IMR-90 (cell line): ENCODE measurements at regions not wholly inside any gene's neighbourhood (a gene's known extent, or its start where the extent isn't known, plus 50 kb on each side); places are given as distances from the start of the nearest gene placed in this dataset.

Experiments used
- ATAC-seq: fragments of 200-7000 bp; cut with Tn5 transposase; 2 replicates; pipeline ENCODE4 v1.9.1; 2020; ENCODE audit warnings: low read depth, mild to moderate bottlenecking, moderate library complexity
- BruUV-seq: library from RNA; stranded (reverse); fragments of 400-500 nt; replicated peaks from 2 replicates; lab custom pipeline; 2021; lab: Mats Ljungman, UMichigan
- CTCF ChIA-PET: fragments of 300-600 bp; formaldehyde crosslinking; extraction: SDS; loops from one replicate; lab custom pipeline; 2021; ENCODE audit warnings: antibody characterized with exemption; lab: Yijun Ruan, JAX
- POLR2A ChIA-PET: fragments of 300-600 bp; sonication (Branson Sonifier 250); formaldehyde crosslinking; loops from one replicate; lab custom pipeline; 2022; ENCODE audit warnings: antibody characterized with exemption; ENCODE audit not compliant: unreplicated experiment; lab: Charles Lee
- DNase-seq: peaks from one replicate; pipeline ENCODE4 v3.0.0; 2013
- H2AFZ ChIP-seq: replicated peaks from 2 replicates; pipeline ENCODE3; 2013; ENCODE audit warnings: low read length, mild to moderate bottlenecking; ENCODE audit not compliant: poor library complexity
- H2AK5ac ChIP-seq: 2 replicates; pipeline ENCODE4 v1.6.1; 2013; ENCODE audit warnings: low read depth, low read length, inconsistent platforms
- H2AK9ac ChIP-seq: replicated peaks from 2 replicates; pipeline ENCODE3; 2013; ENCODE audit warnings: mild to moderate bottlenecking, low read depth, low read length, moderate library complexity; ENCODE audit not compliant: poor library complexity
- H2BK120ac ChIP-seq: 2 replicates; pipeline ENCODE4 v1.6.1; 2013; ENCODE audit warnings: low read depth, low read length, inconsistent platforms
- H2BK15ac ChIP-seq: 3 replicates; pipeline ENCODE4 v1.6.1; 2013; ENCODE audit warnings: low read depth, low read length, inconsistent platforms
- H2BK20ac ChIP-seq: 2 replicates; pipeline ENCODE4 v1.6.1; 2013; ENCODE audit warnings: low read depth, mild to moderate bottlenecking, inconsistent platforms, low read length, moderate library complexity
- H2BK5ac ChIP-seq: 2 replicates; pipeline ENCODE4 v1.6.1; 2013; ENCODE audit warnings: mild to moderate bottlenecking, low read depth, low read length, inconsistent platforms; ENCODE audit not compliant: poor library complexity, severe bottlenecking
- H3K14ac ChIP-seq: replicated peaks from 2 replicates; pipeline ENCODE4 v1.6.1; 2013; ENCODE audit warnings: low read depth, low read length, inconsistent platforms
- H3K18ac ChIP-seq: 2 replicates; pipeline ENCODE4 v1.6.1; 2013; ENCODE audit warnings: low read depth, low read length, control low read depth
- H3K23ac ChIP-seq: 2 replicates; pipeline ENCODE4 v1.6.1; 2013; ENCODE audit warnings: low read depth, low read length, inconsistent platforms
- H3K27ac ChIP-seq: 2 replicates; pipeline ENCODE4 v1.5.1; 2013; ENCODE audit warnings: mild to moderate bottlenecking, control low read depth, low read length; ENCODE audit not compliant: insufficient read depth
- H3K27me3 ChIP-seq: 2 replicates; pipeline ENCODE4 v1.6.1; 2013; ENCODE audit warnings: low read length; ENCODE audit not compliant: control insufficient read depth, insufficient read depth
- H3K36me3 ChIP-seq: 2 replicates; pipeline ENCODE4 v1.6.1; 2013; ENCODE audit warnings: low read length, mixed read lengths; ENCODE audit not compliant: control insufficient read depth, insufficient read depth
- H3K4ac ChIP-seq: 2 replicates; pipeline ENCODE4 v1.6.1; 2013; ENCODE audit warnings: low read depth, low read length, inconsistent platforms
- H3K4me1 ChIP-seq: 2 replicates; pipeline ENCODE4 v1.6.1; 2013; ENCODE audit warnings: low read length, mixed read lengths; ENCODE audit not compliant: control insufficient read depth, insufficient read depth
- H3K4me2 ChIP-seq: 2 replicates; pipeline ENCODE4 v1.6.1; 2013; ENCODE audit warnings: low read depth, mild to moderate bottlenecking, control low read depth, low read length, moderate library complexity
- H3K4me3 ChIP-seq: 2 replicates; pipeline ENCODE4 v1.5.1; 2013; ENCODE audit warnings: low read depth, mild to moderate bottlenecking, control low read depth, low read length, moderate library complexity; ENCODE audit not compliant: insufficient read depth
- H3K56ac ChIP-seq: 2 replicates; pipeline ENCODE4 v1.6.1; 2013; ENCODE audit warnings: low read length, inconsistent platforms; ENCODE audit not compliant: insufficient read depth; ENCODE audit errors: extremely low read depth
- H3K79me1 ChIP-seq, 2 experiments: 2 replicates each; pipeline ENCODE4 v1.6.1; 2013; ENCODE audit warnings: low read length in 2 of 2, inconsistent platforms in 1 of 2, low read depth in 1 of 2
- H3K9ac ChIP-seq: 2 replicates; pipeline ENCODE4 v1.6.1; 2013; ENCODE audit warnings: low read depth, low read length, control low read depth
- H3K9me1 ChIP-seq: 2 replicates; pipeline ENCODE4 v1.6.1; 2013; ENCODE audit warnings: low read length, inconsistent platforms; ENCODE audit not compliant: insufficient read depth
- H3K9me3 ChIP-seq: 2 replicates; pipeline ENCODE4 v1.6.1; 2013; ENCODE audit warnings: low read length; ENCODE audit not compliant: control insufficient read depth, insufficient read depth
- H4K20me1 ChIP-seq: 2 replicates; pipeline ENCODE4 v1.6.1; 2013; ENCODE audit warnings: low read length, inconsistent platforms; ENCODE audit not compliant: insufficient read depth
- H4K5ac ChIP-seq: 2 replicates; pipeline ENCODE4 v1.6.1; 2013; ENCODE audit warnings: mild to moderate bottlenecking, low read depth, low read length, control low read depth
- H4K8ac ChIP-seq, 2 experiments: 2 replicates each; pipeline ENCODE4 v1.6.1; 2013; ENCODE audit warnings: low read depth in 2 of 2, low read length in 2 of 2, control low read depth in 1 of 2, inconsistent platforms in 1 of 2
- H4K91ac ChIP-seq: 2 replicates; pipeline ENCODE4 v1.6.1; 2013; ENCODE audit warnings: low read depth, low read length, inconsistent platforms; ENCODE audit not compliant: insufficient read depth
- BHLHE40 ChIP-seq: fragments of 150-350 bp; IDR thresholded peaks from 2 replicates; pipeline ENCODE4 v1.6.1; 2016; ENCODE audit warnings: mild to moderate bottlenecking, low read depth, low read length
- CEBPB ChIP-seq: IDR thresholded peaks from 2 replicates; pipeline ENCODE4 v1.6.1; 2012; ENCODE audit warnings: low read depth, low read length, improper control_type of control experiment
- CHD1 ChIP-seq: IDR thresholded peaks from 2 replicates; pipeline ENCODE4 v1.6.1; 2012; ENCODE audit warnings: low read depth, low read length, improper control_type of control experiment
- FOS ChIP-seq: fragments of 150-350 bp; IDR thresholded peaks from 2 replicates; pipeline ENCODE4 v1.6.1; 2016; ENCODE audit warnings: low read depth, low read length
- MAFK ChIP-seq: IDR thresholded peaks from 2 replicates; pipeline ENCODE4 v1.6.1; 2012; ENCODE audit warnings: low read depth, low read length, improper control_type of control experiment
- MAZ ChIP-seq: IDR thresholded peaks from 2 replicates; pipeline ENCODE4 v1.6.1; 2012; ENCODE audit warnings: low read depth, mild to moderate bottlenecking, low read length, improper control_type of control experiment, moderate library complexity, borderline replicate concordance
- MXI1 ChIP-seq: IDR thresholded peaks from 2 replicates; pipeline ENCODE4 v1.6.1; 2012; ENCODE audit warnings: low read depth, mild to moderate bottlenecking, low read length, moderate library complexity, borderline replicate concordance
- NFE2L2 ChIP-seq: fragments of 150-350 bp; IDR thresholded peaks from 2 replicates; pipeline ENCODE4 v1.6.1; 2016; ENCODE audit warnings: low read depth, mild to moderate bottlenecking, low read length
- POLR2A ChIP-seq: IDR thresholded peaks from 2 replicates; pipeline ENCODE4 v1.6.1; 2012; ENCODE audit warnings: mild to moderate bottlenecking, low read depth, low read length
- RAD21 ChIP-seq: IDR thresholded peaks from 2 replicates; pipeline ENCODE4 v1.6.1; 2012; ENCODE audit warnings: low read length, improper control_type of control experiment
- RCOR1 ChIP-seq: IDR thresholded peaks from 2 replicates; pipeline ENCODE4 v1.6.1; 2012; ENCODE audit warnings: mild to moderate bottlenecking, low read length, improper control_type of control experiment; ENCODE audit not compliant: insufficient replicate concordance
- RFX5 ChIP-seq: IDR thresholded peaks from 2 replicates; pipeline ENCODE4 v1.8.0; 2012; ENCODE audit warnings: low read depth, mild to moderate bottlenecking, low read length, moderate library complexity
- SMC3 ChIP-seq: fragments of 150-350 bp; IDR thresholded peaks from 2 replicates; pipeline ENCODE4 v1.6.1; 2016; ENCODE audit warnings: low read depth, mild to moderate bottlenecking, antibody characterized with exemption, low read length, moderate library complexity
- WGBS, 2 experiments: methylation state at CpG; one replicate each; pipeline versions ENCODE4 v1.1.5 to v1.1.7; 2013; ENCODE audit warnings: missing lambda C conversion rate in 2 of 2; ENCODE audit not compliant: insufficient read length in 1 of 2; ENCODE audit errors: extremely low coverage in 2 of 2; 5-methylcytosine and 5-hydroxymethylcytosine counted together
- dilution Hi-C: fragments of 300-500 bp; cut with HindIII; formaldehyde crosslinking; loops from one replicate; pipeline ENCODE4 v1.14.3; 2018; ENCODE audit warnings: low sequenced_read_pairs; ENCODE audit not compliant: unreplicated experiment
- in situ Hi-C: fragments of 300-500 bp; cut with MboI; formaldehyde crosslinking; loops from 3 replicates; pipeline ENCODE4 v1.14.3; 2019; ENCODE audit warnings: low sequenced_read_pairs, inconsistent platforms, mixed read lengths
- intact Hi-C: fragments of 100-400 bp; cut with micrococcal nuclease; formaldehyde crosslinking; loops from 2 replicates; pipeline ENCODE4 v1.10.0; 2022
- TF ChIP-seq, protein P1 (sequence below): conservative IDR thresholded peaks from 2 replicates; pipeline ENCODE4 v1.5.1; 2012; ENCODE audit warnings: mild to moderate bottlenecking, low read depth, low read length, improper control_type of control experiment
- TF ChIP-seq, protein P2 (sequence below): fragments of 150-350 bp; IDR thresholded peaks from 2 replicates; pipeline ENCODE4 v1.6.1; 2017; ENCODE audit warnings: mild to moderate bottlenecking, antibody characterized with exemption, low read length, low read depth
- TF ChIP-seq, protein P3 (sequence below): fragments of 150-350 bp; IDR thresholded peaks from 2 replicates; pipeline ENCODE4 v1.6.1; 2016; ENCODE audit warnings: low read depth, mild to moderate bottlenecking, low read length, moderate library complexity, borderline replicate concordance

DNA sequence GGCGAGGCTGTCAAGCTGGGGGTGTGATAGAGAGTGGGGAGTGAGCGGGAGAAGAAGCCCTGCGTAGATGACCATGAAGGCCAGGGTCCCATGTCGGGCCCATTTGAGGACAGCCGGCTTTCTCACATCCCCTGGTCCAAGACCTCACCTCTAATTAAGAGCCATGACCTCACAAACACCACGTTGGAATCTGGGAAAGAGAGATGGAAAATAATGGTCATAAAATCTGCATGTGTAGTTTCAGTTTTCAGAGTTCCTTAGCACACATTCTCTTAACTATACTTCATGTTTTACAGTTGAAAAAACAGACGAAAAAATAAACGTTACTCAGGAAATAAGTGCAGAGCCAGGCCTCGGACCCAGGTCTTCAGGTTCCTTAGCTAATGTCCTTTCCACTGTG lies 244.8 kb upstream of the SIX2 start:
- H4K20me1 ChIP-seq: no peaks in the 10 kb centered on the region
- no peak overlapping the region for H4K8ac ChIP-seq
- peaks cover 16% of the 10 kb centered on the region for H3K4me1 ChIP-seq
- H2AK5ac ChIP-seq: 0 out of 2 replicates have a peak overlapping the region, but pooled peaks have one; percentile 4
- H3K18ac ChIP-seq: no peak overlapping the region
- H2AFZ ChIP-seq: no peak overlapping the region
- dilution Hi-C loops (no loop called here), intact Hi-C loops (no loop called here), in situ Hi-C loops (no loop called here)
- no peak overlapping the region for H4K5ac ChIP-seq
- no peak overlapping the region for H3K4ac ChIP-seq
- TF ChIP-seq, protein P1, sequence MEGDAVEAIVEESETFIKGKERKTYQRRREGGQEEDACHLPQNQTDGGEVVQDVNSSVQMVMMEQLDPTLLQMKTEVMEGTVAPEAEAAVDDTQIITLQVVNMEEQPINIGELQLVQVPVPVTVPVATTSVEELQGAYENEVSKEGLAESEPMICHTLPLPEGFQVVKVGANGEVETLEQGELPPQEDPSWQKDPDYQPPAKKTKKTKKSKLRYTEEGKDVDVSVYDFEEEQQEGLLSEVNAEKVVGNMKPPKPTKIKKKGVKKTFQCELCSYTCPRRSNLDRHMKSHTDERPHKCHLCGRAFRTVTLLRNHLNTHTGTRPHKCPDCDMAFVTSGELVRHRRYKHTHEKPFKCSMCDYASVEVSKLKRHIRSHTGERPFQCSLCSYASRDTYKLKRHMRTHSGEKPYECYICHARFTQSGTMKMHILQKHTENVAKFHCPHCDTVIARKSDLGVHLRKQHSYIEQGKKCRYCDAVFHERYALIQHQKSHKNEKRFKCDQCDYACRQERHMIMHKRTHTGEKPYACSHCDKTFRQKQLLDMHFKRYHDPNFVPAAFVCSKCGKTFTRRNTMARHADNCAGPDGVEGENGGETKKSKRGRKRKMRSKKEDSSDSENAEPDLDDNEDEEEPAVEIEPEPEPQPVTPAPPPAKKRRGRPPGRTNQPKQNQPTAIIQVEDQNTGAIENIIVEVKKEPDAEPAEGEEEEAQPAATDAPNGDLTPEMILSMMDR: no peak
- no peak for TF ChIP-seq RAD21
- TF ChIP-seq BHLHE40: no peak
- no peak for TF ChIP-seq MAZ
- TF ChIP-seq CEBPB: no peak
- no peak for TF ChIP-seq RFX5
- no peak for TF ChIP-seq MXI1
- no peak for TF ChIP-seq RCOR1
- TF ChIP-seq, protein P2, sequence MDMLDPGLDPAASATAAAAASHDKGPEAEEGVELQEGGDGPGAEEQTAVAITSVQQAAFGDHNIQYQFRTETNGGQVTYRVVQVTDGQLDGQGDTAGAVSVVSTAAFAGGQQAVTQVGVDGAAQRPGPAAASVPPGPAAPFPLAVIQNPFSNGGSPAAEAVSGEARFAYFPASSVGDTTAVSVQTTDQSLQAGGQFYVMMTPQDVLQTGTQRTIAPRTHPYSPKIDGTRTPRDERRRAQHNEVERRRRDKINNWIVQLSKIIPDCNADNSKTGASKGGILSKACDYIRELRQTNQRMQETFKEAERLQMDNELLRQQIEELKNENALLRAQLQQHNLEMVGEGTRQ: no peak
- no peak for TF ChIP-seq MAFK
- no peak for TF ChIP-seq CHD1
- no peak for TF ChIP-seq POLR2A
- no peak for TF ChIP-seq NFE2L2
- TF ChIP-seq, protein P3, sequence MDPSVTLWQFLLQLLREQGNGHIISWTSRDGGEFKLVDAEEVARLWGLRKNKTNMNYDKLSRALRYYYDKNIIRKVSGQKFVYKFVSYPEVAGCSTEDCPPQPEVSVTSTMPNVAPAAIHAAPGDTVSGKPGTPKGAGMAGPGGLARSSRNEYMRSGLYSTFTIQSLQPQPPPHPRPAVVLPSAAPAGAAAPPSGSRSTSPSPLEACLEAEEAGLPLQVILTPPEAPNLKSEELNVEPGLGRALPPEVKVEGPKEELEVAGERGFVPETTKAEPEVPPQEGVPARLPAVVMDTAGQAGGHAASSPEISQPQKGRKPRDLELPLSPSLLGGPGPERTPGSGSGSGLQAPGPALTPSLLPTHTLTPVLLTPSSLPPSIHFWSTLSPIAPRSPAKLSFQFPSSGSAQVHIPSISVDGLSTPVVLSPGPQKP: no peak
- no peak for TF ChIP-seq FOS
- TF ChIP-seq SMC3: no peak
- H3K9me1 ChIP-seq: 0 out of 2 replicates have a peak, but pooled peaks cover 6% of the 10 kb centered on the region
- DNase-seq (no peak), ATAC-seq (no peak)
- no peak overlapping the region for H2BK15ac ChIP-seq
- 0 out of 2 replicates have a peak overlapping the region, but pooled peaks have one; percentile 5 for H2BK20ac ChIP-seq
- no peak overlapping the region for H4K91ac ChIP-seq
- no peaks in the 10 kb centered on the region for H3K36me3 ChIP-seq
- WGBS, 2 experiments: 80% methylated on average over 1 of the region's 9 CpGs; no CpG with 5 or more reads in 1 of the 2 experiments
- no peak overlapping the region for H2BK120ac ChIP-seq
- no peak overlapping the region for H2BK5ac ChIP-seq
- no peak overlapping the region for H3K9ac ChIP-seq
- ChIA-PET POLR2A (no interaction called here), CTCF (no interaction called here)
- no peak overlapping the region for H3K27ac ChIP-seq
- H3K4me2 ChIP-seq: no peak overlapping the region
- BruUV-seq: no TSS peak
- H3K56ac ChIP-seq: no peak overlapping the region
- peak overlapping the region; percentile 10 for H2AK9ac ChIP-seq
- H3K79me1 ChIP-seq: no peaks in the 10 kb centered on the region
- no peak overlapping the region for H3K4me3 ChIP-seq
- H3K23ac ChIP-seq: no peak overlapping the region
- peaks cover 5% of the 10 kb centered on the region; the same call in 1 of the 2 replicates for H3K9me3 ChIP-seq
- H3K14ac ChIP-seq: 0 out of 2 replicates have a peak overlapping the region, but pooled peaks have one; percentile 11
- H3K27me3 ChIP-seq: peaks cover 12% of the 10 kb centered on the region; the same call in 1 of the 2 replicates
